ENCODE measurements at regions not wholly inside any gene's neighbourhood (a gene's known extent, or its start where the extent isn't known, plus 50 kb on each side); places are given as distances from the start of the nearest gene placed in this dataset.

GRCh38 chr16:25571712-25572111 is 120.0 kb upstream of the HS3ST4 start:
- BruUV-seq (replicated peaks): no TSS peak

GRCh38 chr16:25570131-25570530 is 121.6 kb upstream of the HS3ST4 start:
- Histone ChIP-seq H3K4me3 (ENCODE audit: low read depth, low read length, poor library complexity, severe bottlenecking) (no peak overlapping the region), H3K27ac (ENCODE audit: low read depth, low read length, poor library complexity, severe bottlenecking) (no peak overlapping the region), H3K4me1 (ENCODE audit: insufficient read depth, low read length, poor library complexity, severe bottlenecking) (no peaks in the 10 kb centered on the region), H3K36me3 (ENCODE audit: insufficient read depth, low read length, poor library complexity, severe bottlenecking) (no peaks in the 10 kb centered on the region), H3K9me3 (ENCODE audit: low read depth, low read length, poor library complexity, severe bottlenecking) (no peaks in the 10 kb centered on the region), H3K27me3 (replicated peaks; ENCODE audit: insufficient read depth, low read depth, low read length, poor library complexity) (no peaks in the 10 kb centered on the region)
- BruUV-seq (replicated peaks): no TSS peak
- intact Hi-C loops (cut with micrococcal nuclease; ENCODE audit: unreplicated experiment): no loop called here
- TF ChIP-seq CTCF (conservative IDR thresholded peaks at IDR 0.05; ENCODE audit: low read depth, low read length) (no peak), EZH2 (IDR thresholded peaks at IDR 0.05; ENCODE audit: borderline replicate concordance, low read depth, low read length, poor library complexity, severe bottlenecking) (no peak)
- ChIA-PET CTCF (no interaction called here), POLR2A (ENCODE audit: low non-redundant PET) (no interaction called here)
- no peak for DNase-seq (ENCODE audit: low spot score)

More at GRCh38 chr16:25571712-25572111, 120.0 kb upstream of the HS3ST4 start:
- no peaks in the 10 kb centered on the region for H3K27me3 ChIP-seq (replicated peaks; ENCODE audit: insufficient read depth, low read depth, low read length, poor library complexity)
- TF ChIP-seq CTCF (conservative IDR thresholded peaks at IDR 0.05; ENCODE audit: low read depth, low read length) (no peak), EZH2 (IDR thresholded peaks at IDR 0.05; ENCODE audit: borderline replicate concordance, low read depth, low read length, poor library complexity, severe bottlenecking) (no peak)
- H3K4me1 ChIP-seq (ENCODE audit: insufficient read depth, low read length, poor library complexity, severe bottlenecking): no peaks in the 10 kb centered on the region
- ChIA-PET POLR2A (ENCODE audit: low non-redundant PET) (no interaction called here), CTCF (no interaction called here)
- DNase-seq (ENCODE audit: low spot score): no peak
- H3K36me3 ChIP-seq (ENCODE audit: insufficient read depth, low read length, poor library complexity, severe bottlenecking): no peaks in the 10 kb centered on the region
- H3K4me3 ChIP-seq (ENCODE audit: low read depth, low read length, poor library complexity, severe bottlenecking): no peak overlapping the region
- no peaks in the 10 kb centered on the region for H3K9me3 ChIP-seq (ENCODE audit: low read depth, low read length, poor library complexity, severe bottlenecking)
- intact Hi-C loops (cut with micrococcal nuclease; ENCODE audit: unreplicated experiment): no loop called here
- H3K27ac ChIP-seq (ENCODE audit: low read depth, low read length, poor library complexity, severe bottlenecking): no peak overlapping the region

GRCh38 chr16:25568991-25569390 is 122.8 kb upstream of the HS3ST4 start:
- intact Hi-C loops (cut with micrococcal nuclease; ENCODE audit: unreplicated experiment): no loop called here
- BruUV-seq (replicated peaks): no TSS peak
- no peak for DNase-seq (ENCODE audit: low spot score)
- H3K27me3 ChIP-seq (replicated peaks; ENCODE audit: insufficient read depth, low read depth, low read length, poor library complexity): no peaks in the 10 kb centered on the region
- H3K4me3 ChIP-seq (ENCODE audit: low read depth, low read length, poor library complexity, severe bottlenecking): no peak overlapping the region
- no peak overlapping the region for H3K27ac ChIP-seq (ENCODE audit: low read depth, low read length, poor library complexity, severe bottlenecking)
- CTCF ChIA-PET: no interaction called here
- no peaks in the 10 kb centered on the region for H3K4me1 ChIP-seq (ENCODE audit: insufficient read depth, low read length, poor library complexity, severe bottlenecking)
- POLR2A ChIA-PET (ENCODE audit: low non-redundant PET): no interaction called here
- no peaks in the 10 kb centered on the region for H3K9me3 ChIP-seq (ENCODE audit: low read depth, low read length, poor library complexity, severe bottlenecking)
- no peak for TF ChIP-seq CTCF (conservative IDR thresholded peaks at IDR 0.05; ENCODE audit: low read depth, low read length)
- no peak for TF ChIP-seq EZH2 (IDR thresholded peaks at IDR 0.05; ENCODE audit: borderline replicate concordance, low read depth, low read length, poor library complexity, severe bottlenecking)
- no peaks in the 10 kb centered on the region for H3K36me3 ChIP-seq (ENCODE audit: insufficient read depth, low read length, poor library complexity, severe bottlenecking)
